ENCODE measurements at regions not wholly inside any gene's neighbourhood (a gene's known extent, or its start where the extent isn't known, plus 50 kb on each side); places are given as distances from the start of the nearest gene placed in this dataset.

DNA sequence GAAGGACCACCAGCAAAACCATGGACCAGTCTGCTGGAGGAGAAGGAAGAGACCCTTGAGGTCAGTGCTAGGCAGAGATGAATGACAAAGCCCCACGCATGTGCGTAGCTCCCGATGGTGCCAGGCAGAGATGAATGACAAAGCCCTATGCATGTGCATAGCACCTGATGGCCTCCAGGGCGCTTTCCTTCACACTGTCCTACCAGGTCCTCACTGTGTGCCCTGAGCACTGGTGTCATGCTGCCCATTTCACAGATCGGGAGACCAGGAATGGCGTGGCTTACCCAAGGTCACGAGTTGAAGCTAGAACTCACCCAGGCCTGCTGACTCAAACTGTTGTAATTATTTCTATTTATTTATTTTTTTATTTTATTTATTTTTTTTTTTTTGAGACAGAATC lies 149.6 kb downstream of the KATNIP start:
- no peak overlapping the region for H3K4me3 ChIP-seq (ENCODE audit: low read depth, low read length)
- in situ Hi-C loops (cut with HindIII; ENCODE audit: low sequenced_read_pairs), result no loop called here
- TF ChIP-seq, protein P1, sequence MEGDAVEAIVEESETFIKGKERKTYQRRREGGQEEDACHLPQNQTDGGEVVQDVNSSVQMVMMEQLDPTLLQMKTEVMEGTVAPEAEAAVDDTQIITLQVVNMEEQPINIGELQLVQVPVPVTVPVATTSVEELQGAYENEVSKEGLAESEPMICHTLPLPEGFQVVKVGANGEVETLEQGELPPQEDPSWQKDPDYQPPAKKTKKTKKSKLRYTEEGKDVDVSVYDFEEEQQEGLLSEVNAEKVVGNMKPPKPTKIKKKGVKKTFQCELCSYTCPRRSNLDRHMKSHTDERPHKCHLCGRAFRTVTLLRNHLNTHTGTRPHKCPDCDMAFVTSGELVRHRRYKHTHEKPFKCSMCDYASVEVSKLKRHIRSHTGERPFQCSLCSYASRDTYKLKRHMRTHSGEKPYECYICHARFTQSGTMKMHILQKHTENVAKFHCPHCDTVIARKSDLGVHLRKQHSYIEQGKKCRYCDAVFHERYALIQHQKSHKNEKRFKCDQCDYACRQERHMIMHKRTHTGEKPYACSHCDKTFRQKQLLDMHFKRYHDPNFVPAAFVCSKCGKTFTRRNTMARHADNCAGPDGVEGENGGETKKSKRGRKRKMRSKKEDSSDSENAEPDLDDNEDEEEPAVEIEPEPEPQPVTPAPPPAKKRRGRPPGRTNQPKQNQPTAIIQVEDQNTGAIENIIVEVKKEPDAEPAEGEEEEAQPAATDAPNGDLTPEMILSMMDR (IDR thresholded peaks at IDR 0.05; ENCODE audit: low read depth, low read length, missing control alignments), result no peak
- no peak for DNase-seq (ENCODE audit: low read depth)

DNA sequence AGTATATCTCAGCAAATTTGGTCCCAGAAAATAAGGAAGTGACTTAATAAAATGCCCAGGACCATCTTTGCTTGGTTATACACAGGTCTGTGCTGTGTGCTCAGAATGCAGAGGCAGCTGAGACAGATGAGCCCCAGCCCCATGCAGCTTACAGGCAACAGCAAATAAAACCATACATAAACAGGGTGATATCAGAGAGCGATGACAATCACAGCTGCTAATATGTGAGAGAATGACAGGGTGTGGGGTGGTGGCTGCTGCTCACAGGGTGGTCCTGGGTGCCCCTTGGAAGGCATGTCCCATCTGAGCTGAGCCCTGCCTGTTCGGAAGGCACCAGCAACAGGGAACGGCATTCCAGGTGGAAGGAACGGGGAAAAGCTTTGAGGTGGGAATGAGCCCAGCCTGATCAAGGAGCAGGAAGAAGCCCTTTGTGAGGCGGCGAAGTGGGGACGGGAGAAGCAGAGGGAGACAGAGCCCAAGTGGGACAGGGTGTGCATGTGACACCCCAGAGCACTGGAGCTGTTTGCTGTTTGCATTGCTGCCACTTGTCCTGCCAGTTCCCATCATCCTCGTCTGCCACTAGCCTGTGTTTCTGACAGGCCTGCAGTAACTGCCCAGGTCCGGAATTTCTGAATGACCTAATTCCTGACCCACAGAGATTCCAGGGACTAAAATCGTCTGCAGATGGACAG lies 150.5 kb downstream of the KATNIP start:
- TF ChIP-seq, protein P1 (IDR thresholded peaks at IDR 0.05; ENCODE audit: low read depth, low read length, missing control alignments), result no peak
- no peak overlapping the region for H3K4me3 ChIP-seq (ENCODE audit: low read depth, low read length)
- in situ Hi-C loops (cut with HindIII; ENCODE audit: low sequenced_read_pairs), result no loop called here
- DNase-seq (ENCODE audit: low read depth), result no peak

DNA sequence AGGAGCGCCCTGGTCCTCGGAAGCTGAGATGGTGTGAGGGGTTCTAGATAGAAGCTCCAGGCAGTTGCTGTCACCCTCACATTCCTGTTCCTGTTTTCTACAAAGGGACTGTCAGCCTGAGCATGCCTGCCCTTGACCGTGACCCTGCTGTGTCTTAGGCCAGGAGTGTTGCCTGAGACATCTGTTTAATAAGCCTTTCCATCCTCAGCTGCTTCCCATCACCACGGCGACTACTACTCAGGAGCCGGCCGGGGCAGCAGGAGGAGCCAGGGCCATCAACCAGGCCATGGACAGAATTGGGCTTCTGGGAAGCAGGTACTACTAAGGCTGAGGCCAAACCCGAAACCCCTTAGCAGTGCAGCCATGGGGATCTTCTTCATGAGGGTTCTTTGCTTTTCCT lies 151.4 kb downstream of the KATNIP start:
- no peak overlapping the region for H3K4me3 ChIP-seq (ENCODE audit: low read depth, low read length)
- TF ChIP-seq, protein P1 (IDR thresholded peaks at IDR 0.05; ENCODE audit: low read depth, low read length, missing control alignments), result no peak
- no peak for DNase-seq (ENCODE audit: low read depth)
- in situ Hi-C loops (cut with HindIII; ENCODE audit: low sequenced_read_pairs), result no loop called here

DNA sequence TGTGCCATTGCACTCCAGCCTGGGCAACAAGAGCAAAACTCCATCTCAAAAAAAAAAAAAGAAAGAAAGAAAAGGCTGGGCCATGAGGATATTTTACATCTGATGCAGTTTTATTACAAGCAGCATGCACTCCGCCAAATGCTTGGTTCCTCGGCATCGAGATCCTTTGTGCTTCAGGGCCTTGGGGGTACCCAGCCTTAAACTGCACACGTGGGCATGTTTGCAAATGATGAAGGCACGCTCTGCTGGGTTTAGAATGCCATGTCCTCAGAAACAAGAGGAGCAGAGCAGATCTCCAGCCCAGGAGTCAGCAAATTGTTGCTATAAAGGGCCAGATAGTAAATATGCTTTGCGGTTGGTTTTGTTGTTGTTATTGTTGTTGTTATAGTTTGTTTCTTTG lies 153.2 kb downstream of the KATNIP start:
- TF ChIP-seq, protein P1 (IDR thresholded peaks at IDR 0.05; ENCODE audit: low read depth, low read length, missing control alignments), result no peak
- no peak for DNase-seq (ENCODE audit: low read depth)
- in situ Hi-C loops (cut with HindIII; ENCODE audit: low sequenced_read_pairs), result no loop called here
- no peak overlapping the region for H3K4me3 ChIP-seq (ENCODE audit: low read depth, low read length)

DNA sequence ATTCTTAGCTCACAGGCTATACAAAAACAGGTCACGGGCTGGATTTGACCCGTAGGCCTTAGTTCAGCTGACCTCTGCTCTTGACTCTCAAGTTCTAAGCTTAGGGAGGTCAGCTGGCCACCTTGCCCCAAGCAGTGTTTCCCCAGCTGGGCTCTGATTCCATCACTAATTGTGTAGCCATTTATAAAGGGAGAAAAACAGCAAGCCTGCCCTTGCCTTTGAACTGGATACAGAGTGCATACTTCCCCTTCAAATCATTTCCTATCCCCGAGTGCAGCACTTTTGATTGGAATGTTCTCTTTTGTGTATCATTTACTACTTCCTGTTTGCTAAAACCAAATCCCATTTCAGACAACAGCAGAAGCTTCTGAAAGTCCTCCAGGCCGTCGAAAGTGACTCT lies 153.6 kb downstream of the KATNIP start:
- in situ Hi-C loops (cut with HindIII; ENCODE audit: low sequenced_read_pairs), result no loop called here

DNA sequence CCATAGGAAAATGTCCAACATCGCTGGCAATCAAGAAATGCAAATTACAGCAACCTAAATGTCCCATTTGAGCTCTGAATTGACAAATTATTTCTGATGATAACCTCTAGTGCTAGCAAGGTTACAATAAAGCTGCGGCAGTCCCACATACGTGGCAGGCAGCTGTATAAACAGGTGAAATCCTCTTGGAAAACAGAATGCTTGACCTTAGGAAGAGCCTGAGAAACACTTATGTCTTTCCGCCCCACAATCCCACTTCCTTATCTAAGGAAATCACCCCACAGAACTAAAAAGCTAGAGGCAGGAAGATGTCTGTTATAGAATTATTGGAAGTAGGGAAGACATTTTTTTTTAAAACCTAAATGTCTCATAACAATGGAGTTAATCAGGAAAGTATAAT lies 154.3 kb downstream of the KATNIP start:
- H3K4me3 ChIP-seq (ENCODE audit: low read depth, low read length), result no peak overlapping the region
- DNase-seq (ENCODE audit: low read depth), result no peak
- TF ChIP-seq, protein P1 (IDR thresholded peaks at IDR 0.05; ENCODE audit: low read depth, low read length, missing control alignments), result no peak
- in situ Hi-C loops (cut with HindIII; ENCODE audit: low sequenced_read_pairs), result no loop called here

More for the DNA sequence above, 153.6 kb downstream of the KATNIP start:
- no peak overlapping the region for H3K4me3 ChIP-seq (ENCODE audit: low read depth, low read length)
- DNase-seq (ENCODE audit: low read depth), result no peak
- TF ChIP-seq, protein P1 (IDR thresholded peaks at IDR 0.05; ENCODE audit: low read depth, low read length, missing control alignments), result no peak
